SK-N-SH (cell line): ENCODE measurements at regions not wholly inside any gene's neighbourhood (a gene's known extent, or its start where the extent isn't known, plus 50 kb on each side); places are given as distances from the start of the nearest gene placed in this dataset.

Experiments used
- CTCF ChIA-PET: fragments of 300-600, 350-600 bp; formaldehyde crosslinking; extraction: SDS; loops from one replicate; lab custom pipeline; 2021; lab: Yijun Ruan, JAX
- POLR2A ChIA-PET: fragments of 350-600 bp; sonication (Branson Sonifier 250); formaldehyde crosslinking; extraction: SDS; loops from one replicate; lab custom pipeline; 2020; ENCODE audit warnings: antibody characterized with exemption, inconsistent platforms; lab: Yijun Ruan, JAX
- DNase-seq: peaks from one replicate; pipeline ENCODE4 v3.0.0; 2012
- H2AFZ ChIP-seq: fragments of 200-600 bp; sonication (generic); 2 replicates; pipeline ENCODE4 v1.8.1; 2016; ENCODE audit warnings: antibody characterized with exemption, mild to moderate bottlenecking, low read depth
- H3F3A ChIP-seq: fragments of 200-600 bp; sonication (generic); replicated peaks from 2 replicates; pipeline ENCODE3; 2016; ENCODE audit warnings: antibody characterized with exemption, mild to moderate bottlenecking; ENCODE audit not compliant: insufficient read depth
- H3K27ac ChIP-seq, 2 experiments: fragments of 200-500 bp in 1 of 2; fragments of 200-600 bp in 1 of 2; sonication (Bioruptor generic) in 1 of 2; sonication (generic), shearing (Covaris generic) in 1 of 2; 2 replicates each; pipeline versions ENCODE4 v1.5.1 to v1.6.1; 2014 to 2016; ENCODE audit warnings: low read depth in 2 of 2, inconsistent platforms in 1 of 2, low read length in 1 of 2, mild to moderate bottlenecking in 1 of 2, mixed read lengths in 1 of 2
- H3K27me3 ChIP-seq: fragments of 200-600 bp; sonication (generic), shearing (Covaris generic); 2 replicates; pipeline ENCODE4 v1.6.1; 2016; ENCODE audit warnings: mixed run types; ENCODE audit not compliant: insufficient read depth
- H3K36me3 ChIP-seq, 2 experiments: fragments of 200-500 bp in 1 of 2; fragments of 200-600 bp in 1 of 2; sonication (Bioruptor generic) in 1 of 2; sonication (generic) in 1 of 2; replicated peaks in 1 of 2; 2 replicates each; pipeline versions ENCODE3 to v1.5.1; 2014 to 2016; ENCODE audit warnings: low read length in 1 of 2, mild to moderate bottlenecking in 1 of 2; ENCODE audit not compliant: insufficient read depth in 2 of 2, control insufficient read depth in 1 of 2
- H3K4me1 ChIP-seq, 2 experiments: fragments of 200-500 bp in 1 of 2; fragments of 200-600 bp in 1 of 2; sonication (Bioruptor generic) in 1 of 2; sonication (generic), shearing (Covaris generic) in 1 of 2; 2 replicates each; pipeline versions ENCODE4 v1.5.1 to v1.6.1; 2014 to 2016; ENCODE audit warnings: low read depth in 1 of 2, low read length in 1 of 2, mixed run types in 1 of 2; ENCODE audit not compliant: insufficient read depth in 2 of 2, control insufficient read depth in 1 of 2
- H3K4me2 ChIP-seq: fragments of 200-600 bp; sonication (generic), shearing (Covaris generic); 2 replicates; pipeline ENCODE4 v1.6.1; 2017; ENCODE audit warnings: mixed run types
- H3K4me3 ChIP-seq, 2 experiments: fragments of 200-500 bp in 1 of 2; fragments of 200-600 bp in 1 of 2; sonication (Bioruptor generic) in 1 of 2; sonication (generic), shearing (Covaris generic) in 1 of 2; 2 replicates each; pipeline versions ENCODE4 v1.5.1 to v1.8.1; 2014 to 2016; ENCODE audit warnings: low read depth in 2 of 2, inconsistent platforms in 1 of 2, low read length in 1 of 2, mild to moderate bottlenecking in 1 of 2, mixed read lengths in 1 of 2, moderate library complexity in 1 of 2
- H3K79me2 ChIP-seq: fragments of 200-600 bp; sonication (generic); 2 replicates; pipeline ENCODE4 v1.8.1; 2017; ENCODE audit warnings: mild to moderate bottlenecking; ENCODE audit not compliant: insufficient read depth
- H3K9ac ChIP-seq: fragments of 200-600 bp; sonication (generic); 2 replicates; pipeline ENCODE4 v1.6.1; 2017; ENCODE audit warnings: mixed run types
- H3K9me2 ChIP-seq: fragments of 200-600 bp; sonication (generic); 2 replicates; pipeline ENCODE4 v1.6.1; 2017; ENCODE audit warnings: mixed run types
- H3K9me3 ChIP-seq: fragments of 200-600 bp; sonication (generic); 2 replicates; pipeline ENCODE4 v1.6.1; 2017; ENCODE audit warnings: mixed run types, mild to moderate bottlenecking, moderate library complexity
- H4K20me1 ChIP-seq: fragments of 200-600 bp; sonication (generic); 2 replicates; pipeline ENCODE4 v1.6.1; 2017; ENCODE audit warnings: mild to moderate bottlenecking, mixed run types; ENCODE audit not compliant: insufficient read depth
- CHD2 ChIP-seq: fragments of 150-350 bp; IDR thresholded peaks from 2 replicates; pipeline ENCODE4 v1.6.1; 2018; ENCODE audit warnings: low read length; ENCODE audit not compliant: partially characterized antibody
- EP300 ChIP-seq, 2 experiments: IDR thresholded peaks; 2 replicates each; pipeline versions ENCODE4 v1.4.0 to v1.6.1; 2012; ENCODE audit warnings: borderline replicate concordance in 1 of 2, low read depth in 1 of 2, low read length in 1 of 2
- EZH2phosphoT487 ChIP-seq: fragments of 200-600 bp; sonication (generic); IDR thresholded peaks from 2 replicates; pipeline ENCODE4 v1.6.1; 2017; ENCODE audit warnings: low read depth, mixed run types, mild to moderate bottlenecking, antibody characterized with exemption, moderate library complexity, borderline replicate concordance
- GATA2 ChIP-seq: sonication (generic); formaldehyde crosslinking; IDR thresholded peaks from 2 replicates; pipeline ENCODE4 v1.5.0; 2020; ENCODE audit warnings: mild to moderate bottlenecking, missing genetic modification reagents
- IRF3 ChIP-seq: fragments of 150-350 bp; IDR thresholded peaks from 2 replicates; pipeline ENCODE4 v1.6.1; 2016; ENCODE audit warnings: mild to moderate bottlenecking, low read depth, low read length
- MXI1 ChIP-seq: IDR thresholded peaks from 2 replicates; pipeline ENCODE4 v1.6.1; 2012; ENCODE audit warnings: mild to moderate bottlenecking, low read depth, low read length, improper control_type of control experiment
- NFIC ChIP-seq: IDR thresholded peaks from 2 replicates; pipeline ENCODE4 v1.4.0; 2012; ENCODE audit warnings: borderline replicate concordance
- PBX3 ChIP-seq: IDR thresholded peaks from 2 replicates; pipeline ENCODE4; 2012
- RCOR1 ChIP-seq: fragments of 150-350 bp; IDR thresholded peaks from 2 replicates; pipeline ENCODE4 v1.6.1; 2017; ENCODE audit warnings: antibody characterized with exemption, low read length
- RXRA ChIP-seq: IDR thresholded peaks from 2 replicates; pipeline ENCODE4 v1.4.0; 2012; ENCODE audit warnings: low read depth, mild to moderate bottlenecking, borderline replicate concordance
- SMC3 ChIP-seq: IDR thresholded peaks from 2 replicates; pipeline ENCODE4 v1.6.1; 2012; ENCODE audit warnings: low read depth, low read length, improper control_type of control experiment
- TCF12 ChIP-seq: IDR thresholded peaks from 2 replicates; pipeline ENCODE4 v1.4.0; 2012
- TEAD4 ChIP-seq: IDR thresholded peaks from 2 replicates; pipeline ENCODE4 v1.4.0; 2012; ENCODE audit warnings: mild to moderate bottlenecking, borderline replicate concordance; ENCODE audit not compliant: insufficient read depth
- USF1 ChIP-seq: IDR thresholded peaks from 2 replicates; pipeline ENCODE4 v1.4.0; 2012; ENCODE audit warnings: low read depth, borderline replicate concordance
- USF2 ChIP-seq: fragments of 150-350 bp; IDR thresholded peaks from 2 replicates; pipeline ENCODE4 v1.6.1; 2017; ENCODE audit warnings: antibody characterized with exemption, low read length, low read depth, borderline replicate concordance
- YY1 ChIP-seq: IDR thresholded peaks from 2 replicates; pipeline ENCODE4 v1.4.0; 2012; ENCODE audit warnings: low read depth, mild to moderate bottlenecking
- WGBS: methylation state at CpG from one replicate; pipeline ENCODE4 v1.1.6; 2017; ENCODE audit warnings: low lambda C conversion rate; 5-methylcytosine and 5-hydroxymethylcytosine counted together

GRCh38 chr3:152638707-152639450, 196.1 kb upstream of the P2RY1 start:
- no peaks in the 10 kb centered on the region for H3K36me3 ChIP-seq
- H3K4me1 ChIP-seq, result no peaks in the 10 kb centered on the region; a peak in 2 of 4 replicates
- H3K79me2 ChIP-seq, result no peaks in the 10 kb centered on the region
- ChIA-PET CTCF (interaction anchor here (0.6 kb wide), 1 partner anchor 274 kb away, joined by 3 read pairs; no protein-coding TSS in a partner anchor), POLR2A (no interaction called here)
- H3K27ac ChIP-seq, result no peak overlapping the region
- WGBS, result 43% methylated on average over 8 of the region's 8 CpGs
- DNase-seq, result no peak
- no peak for TF ChIP-seq EP300 (IDR thresholded peaks at IDR 0.05; ENCODE audit: borderline replicate concordance in 1 of 2, low read depth in 1 of 2, low read length in 1 of 2)
- no peak for TF ChIP-seq PBX3
- no peak for TF ChIP-seq GATA2
- TF ChIP-seq RCOR1, result no peak
- H4K20me1 ChIP-seq, result no peaks in the 10 kb centered on the region
- H3K9ac ChIP-seq, result no peak overlapping the region
- H3K9me3 ChIP-seq, result no peaks in the 10 kb centered on the region
- no peaks in the 10 kb centered on the region for H3K9me2 ChIP-seq
- no peaks in the 10 kb centered on the region for H3K27me3 ChIP-seq
- no peak overlapping the region for H2AFZ ChIP-seq
- no peak overlapping the region for H3K4me2 ChIP-seq
- H3K4me3 ChIP-seq, result no peak overlapping the region
- H3F3A ChIP-seq, result no peaks in the 10 kb centered on the region

GRCh38 chr3:152641198-152641597, 193.7 kb upstream of the P2RY1 start:
- Histone ChIP-seq H4K20me1 (no peaks in the 10 kb centered on the region), H3K9me2 (no peaks in the 10 kb centered on the region), H3K4me2 (no peak overlapping the region), H3K27ac (no peak overlapping the region), H2AFZ (no peak overlapping the region), H3K27me3 (no peaks in the 10 kb centered on the region)
- POLR2A ChIA-PET, result no interaction called here
- WGBS, result 93% methylated on average over 1 of the region's 1 CpG
- DNase-seq, result no peak
- no peak for TF ChIP-seq PBX3
- TF ChIP-seq NFIC, result no peak
- no peak for TF ChIP-seq GATA2
- TF ChIP-seq CHD2, result no peak
- no peak for TF ChIP-seq SMC3
- TF ChIP-seq TCF12, result no peak
- TF ChIP-seq, all 33 proteins: peak for 0
- Histone ChIP-seq H3K36me3 (no peaks in the 10 kb centered on the region), H3K9ac (no peak overlapping the region), H3K4me1 (no peaks in the 10 kb centered on the region; a peak in 2 of 4 replicates), H3F3A (no peaks in the 10 kb centered on the region), H3K9me3 (no peaks in the 10 kb centered on the region), H3K79me2 (no peaks in the 10 kb centered on the region), H3K4me3 (no peak overlapping the region)
- CTCF ChIA-PET, result interaction anchor here (0.8 to 1.4 kb wide), 2 partner anchors 20 to 36 kb away, joined by 3 read pairs; no protein-coding TSS in a partner anchor

GRCh38 chr3:152642658-152643057, 192.3 kb upstream of the P2RY1 start:
- Histone ChIP-seq H3K9me3 (no peaks in the 10 kb centered on the region), H3K4me1 (no peaks in the 10 kb centered on the region; a peak in 2 of 4 replicates), H3K4me3 (no peak overlapping the region), H4K20me1 (no peaks in the 10 kb centered on the region), H3K79me2 (no peaks in the 10 kb centered on the region), H3K9me2 (no peaks in the 10 kb centered on the region), H3K36me3 (no peaks in the 10 kb centered on the region), H3K9ac (no peak overlapping the region), H2AFZ (no peak overlapping the region), H3K27ac (no peak overlapping the region), H3K4me2 (no peak overlapping the region), H3F3A (no peaks in the 10 kb centered on the region), H3K27me3 (no peaks in the 10 kb centered on the region)
- CTCF ChIA-PET, result no interaction called here
- DNase-seq, result no peak
- 72% methylated on average over 2 of the region's 2 CpGs for WGBS
- POLR2A ChIA-PET, result no interaction called here
- TF ChIP-seq TCF12, result no peak
- TF ChIP-seq RCOR1, result no peak
- no peak for TF ChIP-seq YY1
- TF ChIP-seq MXI1, result no peak
- TF ChIP-seq EZH2phosphoT487, result no peak
- TF ChIP-seq RXRA, result no peak
- TF ChIP-seq IRF3, result no peak
- TF ChIP-seq USF2, result no peak
- TF ChIP-seq USF1, result no peak
- TF ChIP-seq TEAD4, result no peak
